ENCODE measurements at regions not wholly inside any gene's neighbourhood (a gene's known extent, or its start where the extent isn't known, plus 50 kb on each side); places are given as distances from the start of the nearest gene placed in this dataset.

- TF ChIP-seq CTCF (IDR thresholded peaks at IDR 0.05; ENCODE audit: insufficient read depth, low read depth, low read length, missing control alignments), result no peak
- H3K4me3 ChIP-seq (ENCODE audit: low read depth, low read length), result no peak overlapping the region
- no peak for DNase-seq (ENCODE audit: low read depth)
These were observed 481.1 kb upstream of the NEGR1 start for GRCh38 chr1:72763481-72763880.

DNA sequence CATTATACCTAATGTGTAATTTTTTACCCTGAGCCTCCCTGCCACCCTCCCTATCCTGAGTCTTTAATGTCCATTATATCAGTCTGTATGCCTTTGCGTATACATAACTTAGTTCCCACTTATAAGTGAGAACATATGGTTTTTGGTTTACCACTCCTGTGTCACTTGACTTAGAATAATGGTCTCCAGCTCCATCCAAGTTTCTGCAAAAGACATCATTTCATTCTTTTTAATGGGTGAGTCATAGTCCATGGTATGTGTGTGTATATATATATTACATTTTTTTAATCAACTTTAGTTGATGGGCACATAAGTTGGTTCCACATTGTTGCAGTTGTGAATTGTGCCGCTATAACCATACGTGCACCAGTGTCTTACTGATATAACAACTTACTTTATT lies 477.1 kb upstream of the NEGR1 start:
- TF ChIP-seq CTCF (IDR thresholded peaks at IDR 0.05; ENCODE audit: insufficient read depth, low read depth, low read length, missing control alignments), result no peak
- no peak overlapping the region for H3K4me3 ChIP-seq (ENCODE audit: low read depth, low read length)

GRCh38 chr1:72757843-72758242 lies 475.5 kb upstream of the NEGR1 start:
- TF ChIP-seq CTCF (IDR thresholded peaks at IDR 0.05; ENCODE audit: insufficient read depth, low read depth, low read length, missing control alignments), result no peak
- no peak overlapping the region for H3K4me3 ChIP-seq (ENCODE audit: low read depth, low read length)
- DNase-seq (ENCODE audit: low read depth), result no peak

More for the DNA sequence above, 477.1 kb upstream of the NEGR1 start:
- no peak for DNase-seq (ENCODE audit: low read depth)

GRCh38 chr1:72745413-72745812 lies 463.1 kb upstream of the NEGR1 start:
- H3K4me3 ChIP-seq (ENCODE audit: low read depth, low read length), result no peak overlapping the region
- no peak for DNase-seq (ENCODE audit: low read depth)
- TF ChIP-seq CTCF (IDR thresholded peaks at IDR 0.05; ENCODE audit: insufficient read depth, low read depth, low read length, missing control alignments), result no peak

DNA sequence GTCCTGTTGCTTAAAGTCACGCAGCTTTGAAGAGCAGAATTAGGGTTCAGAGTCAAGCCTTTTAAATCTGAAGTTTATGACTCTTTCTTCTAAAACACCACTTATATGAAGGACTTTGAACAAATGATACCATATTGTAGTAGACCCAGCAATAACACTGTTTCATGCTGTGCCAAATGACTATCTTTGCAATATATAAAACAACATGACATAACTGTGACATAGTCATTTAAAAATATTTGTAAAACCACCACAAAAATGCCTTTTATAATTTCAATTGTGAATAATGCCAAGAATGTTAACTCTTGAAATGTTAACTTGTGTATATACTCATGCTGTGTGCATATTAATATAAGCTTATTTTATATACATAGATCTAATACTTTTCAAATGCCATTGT lies 452.1 kb upstream of the NEGR1 start:
- H3K4me3 ChIP-seq (ENCODE audit: low read depth, low read length), result no peak overlapping the region
- DNase-seq (ENCODE audit: low read depth), result no peak
- no peak for TF ChIP-seq CTCF (IDR thresholded peaks at IDR 0.05; ENCODE audit: insufficient read depth, low read depth, low read length, missing control alignments)

GRCh38 chr1:72724951-72725861 lies 442.9 kb upstream of the NEGR1 start:
- TF ChIP-seq CTCF (IDR thresholded peaks at IDR 0.05; ENCODE audit: insufficient read depth, low read depth, low read length, missing control alignments), result no peak

DNA sequence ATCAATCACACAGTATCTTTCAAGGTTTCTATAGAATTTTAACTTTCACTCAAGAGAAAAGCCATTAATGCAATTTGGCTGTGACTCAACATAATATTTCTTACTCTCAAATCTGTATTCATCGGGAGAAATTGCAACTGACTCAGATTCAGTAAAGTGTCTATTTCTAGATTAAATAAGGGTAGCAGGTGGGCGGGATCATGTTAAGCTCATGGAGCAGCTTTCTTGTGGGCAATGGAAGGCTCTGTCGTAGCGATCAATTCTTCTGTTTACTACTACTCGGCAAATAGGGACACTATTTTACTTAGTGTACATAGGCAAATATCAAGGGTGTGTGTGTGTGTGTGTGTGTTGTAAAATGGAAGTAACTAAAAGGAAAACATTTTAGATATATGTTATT lies 423.6 kb upstream of the NEGR1 start:
- H3K4me3 ChIP-seq (ENCODE audit: low read depth, low read length), result no peak overlapping the region
- TF ChIP-seq CTCF (IDR thresholded peaks at IDR 0.05; ENCODE audit: insufficient read depth, low read depth, low read length, missing control alignments), result no peak
- no peak for DNase-seq (ENCODE audit: low read depth)

More at GRCh38 chr1:72724951-72725861, 442.9 kb upstream of the NEGR1 start:
- no peak for DNase-seq (ENCODE audit: low read depth)
- H3K4me3 ChIP-seq (ENCODE audit: low read depth, low read length), result no peak overlapping the region
